K562 (cell line): ENCODE measurements at regions not wholly inside any gene's neighbourhood (a gene's known extent, or its start where the extent isn't known, plus 50 kb on each side); places are given as distances from the start of the nearest gene placed in this dataset.
A peak's percentile ranks its signal among the peaks of the same experiment; 100 is the strongest.

Source experiments
- CBFA2T3 ChIP-seq: fragments of 450-650 bp; IDR thresholded peaks from 2 replicates; pipeline ENCODE4 v1.6.1; 2017
- CXXC5 ChIP-seq: fragments of 250-450 bp; sonication (Bioruptor Pico); IDR thresholded peaks from 2 replicates; pipeline ENCODE4 v1.8.0; 2022; ENCODE audit warnings: inconsistent platforms, mild to moderate bottlenecking, moderate library complexity
- DMBX1 ChIP-seq: fragments of 250-450 bp; sonication (Bioruptor Pico); IDR thresholded peaks from 2 replicates; pipeline ENCODE4 v1.8.0; 2022; ENCODE audit warnings: inconsistent platforms, mild to moderate bottlenecking, moderate library complexity, borderline replicate concordance
- FOS ChIP-seq: IDR thresholded peaks from 3 replicates; pipeline ENCODE4 v1.6.1; 2011; ENCODE audit not compliant: insufficient read length; ENCODE audit errors: extremely low read depth
- JUND ChIP-seq, 2 experiments: IDR thresholded peaks; 2 replicates in 1 of 2; 3 replicates in 1 of 2; pipeline ENCODE4 v1.6.1; 2011; ENCODE audit warnings: borderline replicate concordance in 2 of 2, low read depth in 2 of 2, low read length in 2 of 2, improper control_type of control experiment in 1 of 2, missing biosample characterization in 1 of 2, missing genetic modification characterization in 1 of 2, missing genetic modification reagents in 1 of 2
- LARP7 ChIP-seq: fragments of 450-650 bp; IDR thresholded peaks from 2 replicates; pipeline ENCODE4 v1.6.1; 2016
- NFATC3 ChIP-seq: fragments of 450-650 bp; IDR thresholded peaks from 2 replicates; pipeline ENCODE4 v1.6.1; 2017; ENCODE audit warnings: mild to moderate bottlenecking
- NFIC ChIP-seq: fragments of 450-650 bp; IDR thresholded peaks from 2 replicates; pipeline ENCODE4 v1.6.1; 2017; ENCODE audit warnings: mild to moderate bottlenecking, inconsistent platforms
- NR2C2 ChIP-seq, 2 experiments: fragments of 200-800 bp in 1 of 2; sonication (Bioruptor generic) in 1 of 2; sonication (generic) in 1 of 2; formaldehyde crosslinking in 1 of 2; IDR thresholded peaks; 2 replicates each; pipeline versions ENCODE4 v1.6.1 to v1.8.0; 2016 to 2022; ENCODE audit warnings: mild to moderate bottlenecking in 1 of 2, missing compliant biosample characterization in 1 of 2, missing genetic modification characterization in 1 of 2, missing genetic modification reagents in 1 of 2
- NRF1 ChIP-seq, 2 experiments: fragments of 450-650 bp; IDR thresholded peaks in 1 of 2; conservative IDR thresholded peaks in 1 of 2; 2 replicates each; pipeline ENCODE4 v1.6.1; 2014; ENCODE audit warnings: mild to moderate bottlenecking in 2 of 2
- PML ChIP-seq: IDR thresholded peaks from 2 replicates; pipeline ENCODE4 v1.6.1; 2012; ENCODE audit warnings: low read length, inconsistent platforms
- PTRF ChIP-seq: fragments of 450-650 bp; IDR thresholded peaks from 2 replicates; pipeline ENCODE4 v1.6.1; 2016; ENCODE audit warnings: mild to moderate bottlenecking, missing genetic modification characterization, missing compliant biosample characterization
- SOX6 ChIP-seq: fragments of 450-650 bp; IDR thresholded peaks from 2 replicates; pipeline ENCODE4 v1.6.1; 2014; ENCODE audit warnings: mild to moderate bottlenecking
- TAL1 ChIP-seq: fragments of 450-650 bp; IDR thresholded peaks from 2 replicates; pipeline ENCODE4 v1.6.1; 2016; ENCODE audit warnings: mild to moderate bottlenecking
- ZNF586 ChIP-seq: fragments of 450-650 bp; formaldehyde crosslinking; conservative IDR thresholded peaks from 2 replicates; pipeline ENCODE4 v1.4.0; 2020; ENCODE audit warnings: mild to moderate bottlenecking, moderate library complexity
- ZNF644 ChIP-seq: fragments of 200-800 bp; sonication (Bioruptor generic); IDR thresholded peaks from 2 replicates; pipeline ENCODE4 v1.6.1; 2016; ENCODE audit warnings: low read depth, missing genetic modification characterization, missing compliant biosample characterization
- ZNF668 ChIP-seq: fragments of 250-450 bp; sonication (Bioruptor Pico); IDR thresholded peaks from 2 replicates; pipeline ENCODE4 v1.8.0; 2022; ENCODE audit warnings: mild to moderate bottlenecking, inconsistent platforms
- ZNF764 ChIP-seq: fragments of 250-450 bp; sonication (Bioruptor Pico); IDR thresholded peaks from 2 replicates; pipeline ENCODE4 v1.4.0; 2020; ENCODE audit warnings: low read depth, mild to moderate bottlenecking, moderate library complexity
- TF ChIP-seq, protein P1 (sequence below): fragments of 450-650 bp; IDR thresholded peaks from 2 replicates; pipeline ENCODE4 v1.6.1; 2016; ENCODE audit warnings: missing biosample characterization, missing genetic modification characterization
- TF ChIP-seq, protein P2 (sequence below): fragments of 450-650 bp; IDR thresholded peaks from 2 replicates; pipeline ENCODE4 v1.7.1; 2018; ENCODE audit warnings: mild to moderate bottlenecking, low read depth; ENCODE audit not compliant: partially characterized antibody
- TF ChIP-seq, protein P3 (sequence below), 2 experiments: IDR thresholded peaks; 2 replicates each; pipeline ENCODE4 v1.6.1; 2011; ENCODE audit warnings: borderline replicate concordance in 1 of 2, control low read depth in 1 of 2, low read depth in 1 of 2, low read length in 1 of 2, mild to moderate bottlenecking in 1 of 2, mixed read lengths in 1 of 2, moderate library complexity in 1 of 2; ENCODE audit not compliant: insufficient read depth in 1 of 2, insufficient read length in 1 of 2, poor library complexity in 1 of 2, severe bottlenecking in 1 of 2; ENCODE audit errors: extremely low read depth in 1 of 2
- TF ChIP-seq, protein P4 (sequence below): fragments of 450-650 bp; formaldehyde crosslinking; IDR thresholded peaks from 2 replicates; pipeline ENCODE4 v1.4.0; 2020; ENCODE audit warnings: mild to moderate bottlenecking, mixed read lengths

DNA sequence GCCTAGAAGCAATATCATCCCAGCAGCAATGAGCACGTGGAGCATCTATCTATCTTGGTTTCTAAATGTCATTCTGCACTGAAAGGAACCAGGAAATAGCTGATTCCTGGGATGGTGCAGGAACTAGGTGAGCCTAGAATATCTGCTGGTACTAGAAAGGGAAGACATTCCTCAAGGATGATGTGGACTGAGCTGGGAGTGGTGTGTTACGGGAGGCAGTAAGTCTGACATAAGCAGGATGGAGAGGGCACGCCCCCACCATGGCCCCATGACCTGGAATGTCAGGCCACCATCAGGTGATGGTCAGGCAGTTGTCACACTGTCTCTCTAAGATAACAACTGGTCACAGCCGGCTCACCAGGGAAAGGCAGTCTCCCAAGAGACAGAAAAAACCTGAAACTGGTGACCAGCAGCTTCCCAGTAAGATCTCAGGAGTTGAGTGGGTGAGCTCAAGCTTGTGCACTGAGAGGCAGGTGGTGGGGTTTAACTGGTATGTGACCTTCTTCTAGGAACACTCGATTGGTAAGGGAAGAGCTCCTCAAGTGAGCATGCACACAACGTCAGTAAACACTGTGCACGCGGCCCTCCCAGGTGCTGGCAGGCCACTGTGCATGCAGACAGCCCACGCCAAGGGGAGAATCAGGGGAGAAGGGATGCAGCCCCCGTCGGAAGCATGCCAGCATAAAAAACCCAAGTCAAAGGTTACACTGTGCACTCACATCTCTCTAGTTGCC lies 148.7 kb downstream of the ADSS2 start (continued):
- TF ChIP-seq, protein P1, sequence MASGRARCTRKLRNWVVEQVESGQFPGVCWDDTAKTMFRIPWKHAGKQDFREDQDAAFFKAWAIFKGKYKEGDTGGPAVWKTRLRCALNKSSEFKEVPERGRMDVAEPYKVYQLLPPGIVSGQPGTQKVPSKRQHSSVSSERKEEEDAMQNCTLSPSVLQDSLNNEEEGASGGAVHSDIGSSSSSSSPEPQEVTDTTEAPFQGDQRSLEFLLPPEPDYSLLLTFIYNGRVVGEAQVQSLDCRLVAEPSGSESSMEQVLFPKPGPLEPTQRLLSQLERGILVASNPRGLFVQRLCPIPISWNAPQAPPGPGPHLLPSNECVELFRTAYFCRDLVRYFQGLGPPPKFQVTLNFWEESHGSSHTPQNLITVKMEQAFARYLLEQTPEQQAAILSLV (tag) = 0 out of 2 replicates have a peak, but pooled peaks have one; percentile 70
- TF ChIP-seq FOS (no peak), CBFA2T3 (peak; percentile 92), ZNF644 (tag) (peak; percentile 91), ZNF668 (CRISPR knock-in tag) (peak; percentile 93), ZNF586 (no peak), TAL1 (peak; percentile 83), LARP7 (no peak), CXXC5 (CRISPR knock-in tag) (peak; percentile 80), NFIC (peak; percentile 75), NRF1 (conservative IDR thresholded peaks at IDR 0.05 in 1 of 2, IDR thresholded peaks at IDR 0.05 in 1 of 2) (peak; percentile 39 to 42), DMBX1 (CRISPR knock-in tag) (peak; percentile 92), SOX6 (peak; percentile 86), NR2C2 (CRISPR knock-in tag; IDR thresholded peaks at IDR 0.05) (no peak; the same call in 1 of the 2 replicates), NR2C2 (tag; IDR thresholded peaks at IDR 0.05) (peak; percentile 92), JUND (IDR thresholded peaks at IDR 0.05; ENCODE audit: borderline replicate concordance, low read depth, low read length) (peak; percentile 88), JUND (tag; IDR thresholded peaks at IDR 0.05; ENCODE audit: borderline replicate concordance, low read depth, low read length) (peak; percentile 87; the same call in 2 of the 3 replicates), NFATC3 (0 out of 2 replicates have a peak, but pooled peaks have one; percentile 33), PML (peak; percentile 67; the same call in 1 of the 2 replicates), ZNF764 (CRISPR knock-in tag) (no peak), PTRF (tag) (no peak)
- TF ChIP-seq, protein P2, sequence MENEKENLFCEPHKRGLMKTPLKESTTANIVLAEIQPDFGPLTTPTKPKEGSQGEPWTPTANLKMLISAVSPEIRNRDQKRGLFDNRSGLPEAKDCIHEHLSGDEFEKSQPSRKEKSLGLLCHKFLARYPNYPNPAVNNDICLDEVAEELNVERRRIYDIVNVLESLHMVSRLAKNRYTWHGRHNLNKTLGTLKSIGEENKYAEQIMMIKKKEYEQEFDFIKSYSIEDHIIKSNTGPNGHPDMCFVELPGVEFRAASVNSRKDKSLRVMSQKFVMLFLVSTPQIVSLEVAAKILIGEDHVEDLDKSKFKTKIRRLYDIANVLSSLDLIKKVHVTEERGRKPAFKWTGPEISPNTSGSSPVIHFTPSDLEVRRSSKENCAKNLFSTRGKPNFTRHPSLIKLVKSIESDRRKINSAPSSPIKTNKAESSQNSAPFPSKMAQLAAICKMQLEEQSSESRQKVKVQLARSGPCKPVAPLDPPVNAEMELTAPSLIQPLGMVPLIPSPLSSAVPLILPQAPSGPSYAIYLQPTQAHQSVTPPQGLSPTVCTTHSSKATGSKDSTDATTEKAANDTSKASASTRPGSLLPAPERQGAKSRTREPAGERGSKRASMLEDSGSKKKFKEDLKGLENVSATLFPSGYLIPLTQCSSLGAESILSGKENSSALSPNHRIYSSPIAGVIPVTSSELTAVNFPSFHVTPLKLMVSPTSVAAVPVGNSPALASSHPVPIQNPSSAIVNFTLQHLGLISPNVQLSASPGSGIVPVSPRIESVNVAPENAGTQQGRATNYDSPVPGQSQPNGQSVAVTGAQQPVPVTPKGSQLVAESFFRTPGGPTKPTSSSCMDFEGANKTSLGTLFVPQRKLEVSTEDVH = peak; percentile 54
- TF ChIP-seq, protein P3, sequence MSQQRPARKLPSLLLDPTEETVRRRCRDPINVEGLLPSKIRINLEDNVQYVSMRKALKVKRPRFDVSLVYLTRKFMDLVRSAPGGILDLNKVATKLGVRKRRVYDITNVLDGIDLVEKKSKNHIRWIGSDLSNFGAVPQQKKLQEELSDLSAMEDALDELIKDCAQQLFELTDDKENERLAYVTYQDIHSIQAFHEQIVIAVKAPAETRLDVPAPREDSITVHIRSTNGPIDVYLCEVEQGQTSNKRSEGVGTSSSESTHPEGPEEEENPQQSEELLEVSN (IDR thresholded peaks at IDR 0.05; ENCODE audit: borderline replicate concordance in 1 of 2, extremely low read depth in 1 of 2, insufficient read depth in 1 of 2, insufficient read length in 1 of 2, low read depth in 1 of 2, low read length in 1 of 2, poor library complexity in 1 of 2, severe bottlenecking in 1 of 2) = peak; percentile 79 to 84
- TF ChIP-seq, protein P4, sequence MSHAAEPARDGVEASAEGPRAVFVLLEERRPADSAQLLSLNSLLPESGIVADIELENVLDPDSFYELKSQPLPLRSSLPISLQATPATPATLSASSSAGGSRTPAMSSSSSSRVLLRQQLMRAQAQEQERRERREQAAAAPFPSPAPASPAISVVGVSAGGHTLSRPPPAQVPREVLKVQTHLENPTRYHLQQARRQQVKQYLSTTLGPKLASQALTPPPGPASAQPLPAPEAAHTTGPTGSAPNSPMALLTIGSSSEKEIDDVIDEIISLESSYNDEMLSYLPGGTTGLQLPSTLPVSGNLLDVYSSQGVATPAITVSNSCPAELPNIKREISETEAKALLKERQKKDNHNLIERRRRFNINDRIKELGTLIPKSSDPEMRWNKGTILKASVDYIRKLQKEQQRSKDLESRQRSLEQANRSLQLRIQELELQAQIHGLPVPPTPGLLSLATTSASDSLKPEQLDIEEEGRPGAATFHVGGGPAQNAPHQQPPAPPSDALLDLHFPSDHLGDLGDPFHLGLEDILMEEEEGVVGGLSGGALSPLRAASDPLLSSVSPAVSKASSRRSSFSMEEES = peak; percentile 71
